GM18861 (cell line): ENCODE measurements at regions not wholly inside any gene's neighbourhood (a gene's known extent, or its start where the extent isn't known, plus 50 kb on each side); places are given as distances from the start of the nearest gene placed in this dataset.

Experiments used
- ATAC-seq: cut with Tn5 transposase; IDR thresholded peaks from one replicate; pipeline ENCODE4 v1.9.1; 2021; ENCODE audit not compliant: unreplicated experiment

DNA sequence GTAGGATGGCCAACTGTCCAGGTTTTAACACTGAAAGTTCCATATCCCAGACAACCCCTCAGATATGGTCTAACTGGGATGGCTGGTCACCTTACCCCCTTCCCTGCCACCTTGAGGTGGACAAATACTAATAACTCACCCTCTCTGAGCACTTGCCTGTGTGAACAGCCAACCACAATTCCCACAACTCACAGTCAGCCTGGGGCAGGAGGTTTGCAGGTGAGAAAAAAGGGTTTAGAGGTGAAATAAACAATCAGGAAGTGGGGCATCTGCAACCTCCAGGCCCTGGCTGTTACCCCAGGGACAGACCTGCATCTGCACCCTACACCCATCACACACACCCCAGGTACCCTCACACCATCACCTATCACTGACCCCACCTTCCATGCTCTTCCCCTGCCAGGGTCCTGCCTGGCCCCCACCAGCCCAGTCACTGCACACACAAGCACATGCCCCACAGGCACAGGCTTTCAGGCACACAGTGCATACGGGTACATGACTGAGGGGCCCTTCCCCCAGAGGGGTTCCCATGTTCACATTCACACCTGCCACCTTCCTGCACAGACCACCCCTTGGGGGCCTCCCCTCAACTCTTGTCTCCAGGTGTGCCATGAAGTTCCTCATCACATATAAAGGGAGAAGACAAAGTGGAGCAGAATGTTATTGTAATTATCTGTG, 679.5 kb downstream of the MATN1 start:
- ATAC-seq: no peak

DNA sequence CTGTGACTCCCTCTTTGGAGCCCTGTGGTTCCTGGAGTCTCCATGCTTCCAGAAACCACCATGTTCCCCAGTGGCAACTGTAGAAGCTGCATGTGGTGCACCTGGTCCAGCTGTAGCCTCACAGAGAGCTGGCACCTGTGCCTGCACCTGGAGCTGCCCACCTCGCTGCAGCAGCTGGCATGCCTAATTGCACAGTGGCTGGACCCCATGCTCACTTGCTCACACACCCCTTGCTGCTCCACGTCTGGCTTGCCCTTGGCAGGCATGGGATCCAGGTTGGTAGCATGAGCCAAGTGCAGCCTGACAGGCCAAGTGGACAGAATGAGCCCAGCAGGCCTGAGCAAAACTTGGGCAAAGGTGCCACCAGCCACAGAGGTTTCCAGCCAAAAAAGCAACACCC, 680.1 kb downstream of the MATN1 start:
- ATAC-seq: no peak

DNA sequence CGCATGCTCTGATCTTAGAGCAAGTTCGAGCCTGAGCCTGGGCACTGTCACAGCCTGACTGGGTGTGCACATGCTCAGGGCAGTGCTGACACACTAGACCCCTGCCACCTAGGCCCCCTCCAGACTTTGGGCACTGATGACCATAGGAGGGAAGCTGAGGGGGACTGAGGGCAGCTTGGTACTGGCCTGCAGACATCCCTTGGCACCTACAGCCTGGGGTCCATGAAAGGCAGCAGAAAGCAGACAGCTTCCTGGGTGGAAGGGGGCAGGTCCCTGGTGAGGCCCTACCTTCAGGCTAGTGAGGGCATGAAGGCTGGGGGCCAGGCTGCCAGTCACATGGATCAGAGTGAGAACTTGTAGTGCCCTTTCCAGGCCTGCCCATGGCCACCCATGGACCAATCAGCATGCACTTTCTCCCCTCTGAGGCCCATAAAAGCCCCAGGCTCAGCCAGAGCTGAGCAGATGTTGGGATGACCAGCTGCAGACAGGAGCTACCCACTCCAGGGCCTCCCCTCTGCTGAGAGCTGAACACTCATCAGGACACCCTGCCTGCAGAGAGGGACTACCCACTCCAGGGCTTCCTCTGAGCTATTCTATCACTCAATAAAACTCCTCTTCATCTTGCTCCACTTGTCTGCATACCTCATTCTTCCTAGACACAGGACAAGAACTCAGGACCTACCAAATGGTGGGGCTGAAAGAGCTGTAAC, 680.8 kb downstream of the MATN1 start:
- ATAC-seq: no peak

DNA sequence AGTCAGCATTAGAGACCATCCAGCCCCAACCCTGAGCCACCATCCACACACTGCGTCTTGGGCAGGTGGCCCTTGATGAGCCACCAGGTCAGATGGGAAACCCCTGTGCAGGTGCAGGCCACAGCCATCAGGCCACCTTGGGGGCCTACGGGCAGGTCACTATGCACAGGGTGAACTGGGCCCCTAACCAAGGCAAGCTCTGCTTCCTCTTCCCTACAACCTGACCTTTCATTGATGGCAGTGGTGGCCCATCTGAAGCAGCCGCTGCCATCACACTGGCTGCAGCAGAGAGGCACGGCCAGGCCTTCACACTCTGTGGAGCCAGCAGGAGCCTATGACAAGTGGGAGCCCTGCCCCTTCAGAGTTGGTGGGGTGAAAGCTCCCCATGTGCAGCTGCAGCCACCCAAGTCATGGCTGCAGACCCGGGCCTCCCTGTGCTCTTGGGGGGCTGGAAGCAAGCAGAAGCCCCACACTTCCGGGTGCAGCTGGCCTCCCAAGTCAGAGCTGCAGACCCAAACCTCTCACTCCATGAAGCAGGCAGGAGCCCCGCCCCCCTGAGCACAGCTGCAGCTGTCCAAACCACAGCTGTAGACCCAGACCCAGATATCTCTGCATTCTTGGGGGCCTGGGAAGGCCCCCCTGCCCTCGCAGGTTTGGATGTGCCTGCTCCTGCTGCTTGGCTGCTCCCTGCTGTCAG, 681.5 kb downstream of the MATN1 start:
- ATAC-seq: no peak

DNA sequence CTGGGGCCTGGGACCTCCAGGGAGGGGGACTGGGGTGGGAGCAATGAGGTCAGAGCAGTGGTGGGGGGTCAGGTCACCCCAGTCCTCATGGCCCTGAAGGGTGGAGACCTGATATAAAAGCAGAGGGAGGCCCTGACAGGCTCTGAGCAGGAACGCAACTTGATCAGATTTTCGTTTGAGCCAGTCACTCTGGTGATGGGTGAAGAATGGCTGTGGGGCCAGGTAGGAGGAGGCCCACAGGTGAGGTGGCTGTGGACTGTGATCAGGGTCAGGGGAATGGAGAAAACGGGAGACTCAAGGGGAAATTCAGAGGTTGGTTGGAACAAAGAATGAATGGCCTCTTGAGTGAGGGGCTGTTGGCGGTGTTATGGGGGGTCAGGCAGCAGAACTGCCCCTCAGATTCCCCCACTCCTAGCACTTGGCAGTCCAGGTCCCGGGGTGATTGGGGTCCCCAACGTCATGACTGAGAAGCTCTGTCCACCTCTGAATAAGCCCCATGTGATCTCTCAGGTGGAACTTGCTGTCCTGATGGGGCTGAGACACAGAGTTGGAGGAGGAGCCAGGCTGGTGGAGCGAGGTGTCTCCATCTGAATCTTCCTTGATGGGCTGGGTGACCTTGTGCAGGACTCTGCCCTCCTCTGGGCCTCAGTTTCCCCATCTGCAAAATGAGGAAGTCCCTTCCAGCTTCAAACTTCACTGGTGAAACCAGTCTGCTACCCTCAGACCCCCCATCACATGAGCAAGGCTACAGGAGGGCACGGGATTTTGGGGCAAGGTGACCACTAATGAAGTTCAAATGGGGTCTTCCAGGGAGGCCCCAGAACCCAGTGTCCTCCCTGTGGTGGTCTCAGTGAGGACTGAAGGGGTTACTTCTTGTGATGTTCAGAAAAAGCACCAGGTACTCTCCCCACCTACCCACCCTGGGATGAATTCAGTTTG, 683.0 kb downstream of the MATN1 start:
- no peak for ATAC-seq

DNA sequence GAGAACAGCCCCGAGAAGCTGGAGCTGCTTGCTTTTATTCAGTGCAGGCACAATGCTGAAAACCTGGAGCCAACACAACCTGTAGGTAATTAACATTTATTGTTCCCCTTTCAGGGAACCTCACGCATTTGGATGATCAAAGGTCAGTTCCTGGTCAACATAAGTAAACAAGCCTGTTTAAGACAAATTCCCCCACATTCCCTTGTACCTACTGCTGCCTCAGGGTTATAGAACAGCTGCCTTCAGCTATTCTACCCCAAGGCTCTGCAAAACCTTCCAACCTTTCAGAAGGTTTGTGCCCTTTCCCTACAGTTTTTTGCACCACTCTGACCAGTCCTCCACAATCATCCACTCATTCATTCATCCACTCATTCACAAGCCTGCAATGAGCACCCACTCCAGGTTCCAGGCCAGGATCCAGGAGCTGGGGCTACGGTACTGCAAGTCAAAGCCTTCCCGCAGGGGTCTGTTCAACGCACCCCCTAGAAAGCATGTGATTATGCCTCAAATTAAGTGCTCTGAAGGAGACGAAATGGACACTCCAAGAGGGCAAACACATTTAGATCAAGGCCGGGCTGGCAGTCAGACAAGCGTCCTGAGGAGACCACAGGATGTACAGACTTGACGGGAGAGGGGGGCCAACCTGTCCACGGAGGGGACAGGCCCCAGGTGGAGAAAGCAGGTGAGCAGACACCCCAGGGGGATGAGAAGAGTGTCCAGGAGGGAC, 683.9 kb downstream of the MATN1 start:
- no peak for ATAC-seq

DNA sequence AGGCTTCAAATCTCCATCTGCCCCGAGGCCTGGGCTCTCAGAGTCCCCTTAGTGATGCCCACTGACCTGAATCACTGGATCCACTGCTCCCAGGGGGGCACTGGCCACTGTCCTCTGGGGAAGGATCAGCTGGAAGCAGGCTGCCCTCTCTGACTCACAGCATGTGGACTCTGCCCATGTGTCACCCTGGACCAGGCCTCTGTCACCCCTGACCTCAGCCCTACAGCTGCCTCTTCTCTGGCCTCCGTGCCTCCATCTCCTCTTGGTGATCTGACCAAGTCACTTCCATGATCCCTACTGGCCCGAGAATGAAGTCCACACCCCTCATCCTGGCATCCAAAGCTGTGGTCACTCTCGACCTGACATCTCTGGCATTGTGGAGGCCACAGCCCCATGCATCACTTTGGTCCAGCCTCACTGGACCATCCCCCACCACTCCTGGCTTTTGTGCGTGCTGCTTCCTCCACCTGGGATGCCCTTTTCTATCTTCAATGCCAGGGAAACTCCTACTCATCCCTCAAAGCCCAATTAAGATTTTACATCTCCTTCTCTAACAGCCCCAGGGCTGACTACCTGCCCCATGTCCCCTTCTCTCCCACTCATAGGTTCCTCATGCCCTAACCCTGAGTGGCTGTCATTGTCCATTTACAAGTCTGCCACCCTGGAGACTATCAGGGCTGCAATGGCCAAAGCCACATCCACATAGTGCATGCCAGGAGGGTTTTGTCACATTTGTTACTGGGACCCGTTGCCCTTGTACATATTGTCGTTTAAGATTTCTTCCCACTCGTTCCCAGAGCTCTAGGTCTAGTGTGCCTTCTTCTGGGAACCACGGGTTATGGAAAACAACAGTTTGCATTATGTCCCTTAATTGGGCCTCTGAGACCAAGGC, 685.0 kb downstream of the MATN1 start:
- no peak for ATAC-seq

DNA sequence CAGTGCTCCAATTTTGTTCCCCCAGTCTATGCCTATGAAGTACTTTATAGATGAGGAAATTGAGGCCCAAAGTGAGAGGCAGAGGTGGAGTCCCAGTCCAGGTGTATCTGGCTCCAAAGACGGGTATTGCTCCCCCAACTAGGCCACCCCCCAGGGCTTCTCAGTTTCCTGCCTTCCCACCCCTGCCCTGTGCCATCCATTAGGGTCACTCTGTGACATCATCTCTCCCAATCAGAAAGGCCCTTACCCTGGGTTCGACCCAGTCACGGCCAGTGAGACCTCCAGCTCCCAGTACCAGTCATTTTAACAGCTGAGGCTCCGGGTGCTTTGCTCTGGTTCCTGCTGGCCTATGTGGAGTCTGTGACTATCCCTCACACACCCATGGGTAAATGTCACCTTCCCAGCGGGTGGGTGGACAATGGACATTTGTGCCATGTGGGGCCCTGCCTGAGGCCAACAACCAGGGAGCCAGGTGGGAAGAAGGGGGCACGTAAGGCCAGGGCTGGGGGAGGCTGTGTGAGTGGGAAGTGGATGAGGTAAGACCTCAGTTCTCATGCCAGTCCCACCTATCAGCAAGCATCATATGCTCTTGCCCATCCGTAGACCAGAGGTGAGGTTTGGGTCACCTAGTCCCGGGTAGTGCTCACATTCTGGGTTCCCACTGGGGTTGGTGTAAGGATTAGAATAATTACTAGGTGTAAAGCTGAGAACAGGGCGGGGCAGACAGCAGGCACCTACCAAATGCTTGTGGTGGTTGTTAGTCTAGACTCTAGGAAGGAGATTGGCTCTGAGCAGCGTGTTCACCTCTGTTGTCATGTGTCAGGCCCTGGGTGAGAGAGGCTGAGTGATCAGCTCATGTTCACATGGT, 685.9 kb downstream of the MATN1 start:
- no peak for ATAC-seq

DNA sequence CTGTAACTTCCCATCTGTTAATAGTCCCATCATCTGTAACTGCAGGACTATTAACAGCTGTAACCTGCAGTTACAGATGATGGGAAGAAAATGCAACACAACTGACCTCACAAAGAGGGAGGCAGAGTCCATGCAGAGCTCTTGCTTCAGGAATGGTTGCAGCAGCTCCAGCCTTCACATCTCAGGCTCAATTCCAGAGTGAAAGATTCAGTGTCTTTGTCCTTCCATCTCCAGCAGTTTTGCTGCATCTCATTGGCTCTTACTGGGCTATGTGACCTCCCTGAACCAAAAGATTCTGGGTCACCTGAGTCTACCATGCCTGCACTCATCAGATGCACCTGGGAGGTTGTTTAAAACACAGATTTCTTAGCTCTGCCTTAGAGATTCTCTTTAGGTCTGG, 686.7 kb downstream of the MATN1 start:
- no peak for ATAC-seq

DNA sequence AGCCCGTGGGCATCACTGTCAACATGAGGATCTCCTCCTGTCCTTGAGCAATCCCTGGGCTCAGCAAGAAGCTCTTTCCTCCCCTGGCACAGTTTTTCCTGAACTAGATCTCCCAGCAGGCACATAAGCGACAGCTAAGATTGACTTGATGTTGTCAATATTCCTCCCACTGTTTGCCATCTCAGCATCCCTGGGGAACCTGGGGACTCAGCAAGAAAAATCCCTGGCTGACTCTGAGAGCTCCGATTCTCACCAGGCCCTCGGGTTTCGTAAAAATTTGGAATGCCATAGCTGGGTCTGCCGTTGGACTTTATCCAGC, 687.2 kb downstream of the MATN1 start:
- no peak for ATAC-seq

DNA sequence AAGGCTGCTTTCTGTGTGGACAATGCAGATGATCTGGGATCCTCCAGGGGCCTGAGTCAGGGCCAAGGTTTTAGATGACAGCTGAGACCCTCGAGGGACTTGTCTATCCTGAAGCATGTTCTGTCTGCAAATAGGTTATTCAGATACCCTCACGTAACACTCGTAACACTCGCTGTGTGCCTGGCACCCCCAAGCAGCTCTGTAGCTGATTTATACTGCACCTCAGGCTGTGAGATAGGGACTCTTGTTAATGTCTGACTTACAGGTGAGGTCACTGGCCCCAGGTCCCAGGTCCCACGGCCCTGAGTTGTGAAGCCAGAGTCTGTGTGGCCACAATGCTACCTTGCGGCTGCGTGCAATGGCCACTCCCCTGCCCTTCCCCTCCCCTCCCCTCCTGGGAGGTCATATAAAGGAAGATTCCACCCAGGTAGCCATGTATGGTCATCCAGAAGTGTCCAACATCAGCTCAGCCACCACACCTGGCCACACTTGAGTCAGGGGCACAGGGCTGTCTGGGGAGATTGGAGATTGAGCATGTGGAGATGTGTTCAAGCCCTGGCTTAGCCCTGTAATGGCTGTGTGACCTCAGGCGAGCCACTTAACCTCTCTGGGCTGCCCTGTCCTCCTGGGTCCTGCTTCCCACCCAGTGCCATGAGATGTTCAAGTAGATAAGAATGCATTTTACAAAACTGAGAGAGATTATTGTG, 687.7 kb downstream of the MATN1 start:
- no peak for ATAC-seq

DNA sequence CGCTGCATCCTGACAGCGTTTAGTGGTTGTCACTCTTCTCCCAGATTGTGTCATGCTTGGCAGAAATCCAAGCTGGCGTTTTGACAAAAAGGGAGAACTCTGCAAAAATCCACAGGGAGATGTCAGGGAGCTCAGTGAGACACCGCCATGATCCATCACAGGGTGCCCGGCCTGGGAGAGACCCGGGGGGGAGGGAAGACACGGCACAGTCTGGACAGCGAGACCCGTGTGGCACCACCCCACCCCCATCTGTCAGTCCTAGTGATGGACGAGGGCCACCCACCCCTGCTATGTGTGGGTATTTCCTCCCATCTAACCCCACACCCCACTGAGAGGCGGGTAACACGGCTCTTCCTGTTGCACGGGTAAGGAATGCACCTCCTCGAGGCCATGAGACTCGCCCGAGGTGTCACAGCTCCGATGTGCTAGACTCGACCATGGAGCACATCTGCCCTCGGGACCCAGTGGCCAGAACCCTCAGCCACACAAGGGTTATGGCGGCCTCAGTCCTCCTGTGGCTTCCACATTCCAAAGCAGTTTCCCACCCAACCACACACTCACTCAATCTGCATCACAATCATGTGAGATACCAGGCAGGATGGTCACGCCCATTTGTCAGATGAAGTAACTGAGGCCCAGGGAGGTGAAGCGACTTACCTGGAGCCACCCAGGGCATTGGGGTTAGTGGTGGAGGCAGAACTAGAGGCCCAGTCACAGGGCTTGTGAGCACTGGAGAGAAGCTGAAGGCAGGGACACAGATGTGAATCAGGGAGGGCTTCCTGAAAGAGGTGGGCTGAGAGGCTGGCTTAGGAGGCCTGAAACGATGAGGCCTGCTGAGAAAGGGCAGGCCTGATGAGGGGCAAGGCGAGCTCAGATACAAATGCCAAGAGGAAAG, 688.5 kb downstream of the MATN1 start:
- ATAC-seq: no peak

DNA sequence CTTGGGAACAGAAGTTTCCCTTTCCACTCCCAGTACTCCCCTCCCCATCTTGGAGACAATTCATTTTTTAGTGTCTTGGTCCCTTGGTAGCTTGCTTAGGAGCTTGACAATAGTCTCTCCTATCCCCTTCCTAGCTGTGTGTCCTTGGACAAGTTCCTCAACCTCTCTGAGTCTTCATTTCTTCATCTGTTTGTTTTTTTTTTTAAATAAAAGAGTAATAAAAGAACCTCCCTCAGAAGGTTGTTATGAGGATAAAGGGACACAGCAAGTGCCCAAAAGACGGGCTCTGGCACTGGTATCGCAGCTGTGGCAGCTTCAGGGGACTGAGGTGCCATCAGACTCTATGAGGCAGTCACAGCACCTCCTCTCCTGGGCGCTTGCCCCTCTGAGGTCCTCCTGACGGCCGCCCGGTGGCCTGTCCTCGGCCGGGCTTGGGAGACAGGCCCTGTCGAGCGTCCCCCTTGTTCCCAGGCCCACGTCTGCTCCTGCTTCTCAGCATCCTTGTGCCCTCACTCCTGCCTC, 689.2 kb downstream of the MATN1 start:
- no peak for ATAC-seq

DNA sequence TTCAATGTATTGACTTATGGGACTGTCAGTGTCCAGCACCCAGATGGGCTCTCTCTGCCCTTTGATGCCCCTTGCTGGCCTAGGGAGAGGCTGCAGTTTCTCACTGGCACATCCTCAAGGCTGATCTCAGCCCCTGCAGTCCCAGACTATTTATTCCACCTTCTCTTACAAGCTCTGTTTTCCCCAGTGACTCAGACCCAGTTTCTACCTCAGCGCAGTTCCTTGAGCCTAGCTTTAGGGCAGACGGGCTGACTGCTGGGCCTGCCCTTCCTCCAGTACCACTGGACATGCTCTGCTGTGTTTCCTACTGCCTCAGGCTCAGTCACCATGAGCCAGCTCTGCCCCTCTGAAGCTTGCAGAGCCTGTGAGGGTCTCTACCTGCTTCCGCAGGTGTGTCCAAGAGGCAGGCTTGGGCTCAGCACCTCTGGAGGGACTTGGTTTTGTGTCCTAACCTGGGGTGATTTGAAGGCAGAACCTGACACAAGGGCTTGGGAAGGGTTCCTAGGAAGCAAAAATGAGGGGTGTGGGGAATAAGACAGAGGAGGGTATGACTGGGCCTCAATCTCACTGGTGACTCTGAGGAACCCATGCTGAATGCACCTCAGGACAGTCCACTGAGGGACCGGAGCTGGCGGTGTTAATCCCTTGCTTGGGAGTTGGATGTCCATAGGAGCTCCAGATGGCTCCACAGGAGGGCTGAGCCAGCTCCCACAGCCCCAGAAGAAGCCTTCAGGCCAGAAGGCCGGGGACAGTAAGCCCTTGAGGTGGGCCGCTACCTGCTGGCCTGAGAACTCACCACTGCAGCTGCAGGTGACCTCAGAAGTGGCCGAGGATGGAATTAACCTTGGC, 689.9 kb downstream of the MATN1 start:
- no peak for ATAC-seq

DNA sequence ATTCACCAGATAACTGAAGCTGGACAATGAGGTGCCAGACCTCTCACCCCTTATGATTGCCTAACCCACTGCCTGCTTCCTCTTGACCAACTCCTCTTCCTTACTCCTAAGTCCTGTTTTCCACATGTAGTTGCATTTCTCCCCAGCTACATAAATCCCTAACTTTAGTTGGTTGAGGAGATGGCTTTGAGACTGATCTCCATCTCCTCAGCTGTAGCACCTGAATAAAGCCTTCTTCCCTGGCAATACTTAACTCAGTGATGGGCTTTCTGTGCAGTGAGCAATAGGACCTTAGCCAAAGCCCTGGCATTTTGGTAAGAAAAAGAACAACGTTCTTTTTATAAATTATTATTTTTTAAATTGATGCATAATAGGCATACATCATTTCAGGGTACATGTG, 691.1 kb downstream of the MATN1 start:
- no peak for ATAC-seq

DNA sequence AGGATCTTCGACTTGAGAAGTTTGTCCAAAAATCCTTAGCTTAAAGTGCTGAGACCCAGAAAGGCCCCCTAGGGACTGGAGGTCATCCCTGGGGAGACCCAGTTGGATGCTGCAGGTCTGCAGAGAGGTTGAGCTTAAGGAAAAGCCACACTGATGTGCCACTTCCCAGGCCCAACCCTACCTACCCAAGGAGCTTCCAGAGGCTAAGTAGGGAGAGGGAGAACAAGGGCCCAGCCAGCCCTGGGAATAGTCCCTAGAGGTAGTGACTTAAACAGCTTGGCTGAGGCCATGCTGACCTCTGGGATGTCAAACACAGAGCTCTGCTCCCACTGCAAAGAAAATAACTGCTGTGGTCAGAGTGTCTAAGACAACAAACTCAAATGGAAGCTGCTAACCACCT, 693.7 kb downstream of the MATN1 start:
- ATAC-seq: no peak
